Body of pancreas (tissue), 4 donors: ENCODE measurements at regions not wholly inside any gene's neighbourhood (a gene's known extent, or its start where the extent isn't known, plus 50 kb on each side); places are given as distances from the start of the nearest gene placed in this dataset.

Experiments
- CTCF ChIP-seq, 7 experiments: fragments of 450-650 bp in 4 of 7; fragments of 200-600 bp in 3 of 7; sonication (generic) in 3 of 7; IDR thresholded peaks; one replicate each; pipeline ENCODE4 v1.5.1; 2016 to 2019; ENCODE audit warnings: antibody characterized with exemption in 7 of 7
- POLR2A ChIP-seq, 3 donors: fragments of 450-650 bp; IDR thresholded peaks; one replicate each; pipeline ENCODE4 v1.6.1; 2016; ENCODE audit warnings: antibody characterized with exemption in 3 of 3, mild to moderate bottlenecking in 2 of 3

GRCh38 chr5:71937921-71938698 is 169.2 kb upstream of the MAP1B start:
- TF ChIP-seq CTCF (IDR thresholded peaks at IDR 0.05) (no peak), POLR2A (IDR thresholded peaks at IDR 0.05) (no peak)
